Head of caudate nucleus (tissue), 42 donors: ENCODE measurements at regions not wholly inside any gene's neighbourhood (a gene's known extent, or its start where the extent isn't known, plus 50 kb on each side); places are given as distances from the start of the nearest gene placed in this dataset.
"Not testable (repeated sequence)": the region's sequence is repeated elsewhere in the genome, so short reads cannot be mapped to it uniquely, and the experiment has no call there.

ENCODE experiments used
- DNase-seq, 42 donors: peaks; one replicate each; pipeline versions ENCODE4 v3.0.0 to v3.0.0-alpha.2; 2020 to 2021; ENCODE audit warnings: mixed read lengths in 7 of 42
- intact Hi-C: fragments of 100-400 bp; cut with DNase I; formaldehyde crosslinking; loops from one replicate; pipeline ENCODE4 v1.15.0; 2022

DNA sequence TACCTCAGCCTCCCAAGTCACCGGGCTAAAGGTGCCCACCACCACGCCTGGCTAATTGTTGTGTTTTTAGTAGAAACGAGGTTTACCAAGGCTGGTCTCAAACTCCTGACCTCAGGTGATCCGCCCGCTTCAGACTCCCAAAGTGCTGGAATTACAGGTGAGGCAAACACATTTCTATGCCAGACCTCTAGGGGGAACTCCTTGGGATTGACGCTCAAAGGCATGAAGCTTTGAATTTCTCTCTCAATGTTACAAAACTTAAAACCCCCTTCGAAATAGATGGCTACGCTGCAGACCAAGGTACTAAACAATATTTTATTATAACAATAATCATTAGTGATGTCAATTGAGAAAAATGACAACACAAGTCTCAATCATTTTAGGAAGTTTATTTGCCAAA lies 330.0 kb downstream of the SETD4 start:
- DNase-seq: no peak
- intact Hi-C loops: no loop called here

DNA sequence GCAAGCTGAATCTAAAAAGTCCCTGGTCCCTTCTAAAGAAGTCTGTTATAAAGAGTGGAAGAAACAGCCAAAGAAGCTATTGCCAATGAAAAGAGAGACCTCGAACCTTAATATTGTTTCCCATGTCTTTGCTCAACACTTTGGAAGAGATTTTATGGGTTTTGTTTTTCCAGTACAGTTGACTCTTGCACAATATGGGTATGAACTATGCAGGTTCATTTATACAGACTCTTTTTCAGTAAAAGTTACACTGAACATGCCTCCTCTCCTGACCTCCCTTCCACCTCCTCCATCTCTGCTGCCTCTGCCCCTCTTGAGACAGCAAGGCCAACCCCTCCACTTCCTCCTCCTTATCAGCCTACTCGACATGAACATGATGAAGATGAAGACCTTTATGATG lies 332.5 kb downstream of the SETD4 start:
- DNase-seq: no peak
- intact Hi-C loops: no loop called here

DNA sequence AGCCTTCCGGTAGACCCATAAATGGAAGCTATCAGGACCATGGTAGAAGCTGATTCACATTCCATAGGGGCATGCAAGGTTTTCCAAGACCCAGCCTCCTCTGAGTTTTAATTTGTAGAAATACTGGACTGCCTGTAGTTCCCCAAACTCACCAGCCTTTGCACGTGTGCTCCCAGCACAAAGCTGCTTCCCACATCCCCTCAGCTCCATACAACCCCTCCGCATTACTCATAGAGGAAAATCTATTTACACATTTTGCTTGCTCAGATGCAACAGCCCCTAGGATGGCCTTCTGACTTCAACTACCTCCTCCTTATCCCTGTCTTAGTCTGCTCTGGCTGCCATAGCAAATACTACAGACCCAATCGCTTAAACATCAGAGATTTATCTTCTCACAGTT lies 336.2 kb downstream of the SETD4 start:
- intact Hi-C loops: no loop called here
- no peak for DNase-seq

DNA sequence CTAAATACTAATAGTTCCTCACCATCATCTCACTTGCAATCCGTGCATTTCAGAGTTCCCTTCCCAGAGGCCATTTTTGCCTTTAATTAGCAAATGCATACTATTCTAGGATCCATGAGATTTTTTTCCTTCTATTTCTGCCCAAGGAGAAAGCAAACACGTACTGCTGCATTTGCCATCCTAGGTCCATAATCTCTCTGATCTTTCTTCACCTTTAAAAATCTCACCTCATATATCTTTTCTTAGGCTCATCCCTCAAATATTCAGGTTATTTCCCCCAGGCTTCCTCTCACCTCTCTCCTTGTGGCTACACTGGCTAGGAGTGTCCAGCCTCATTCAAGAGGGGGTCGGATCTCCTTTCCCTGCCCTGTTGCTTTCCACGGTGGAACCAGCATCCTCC lies 338.6 kb downstream of the SETD4 start:
- intact Hi-C loops: no loop called here

DNA sequence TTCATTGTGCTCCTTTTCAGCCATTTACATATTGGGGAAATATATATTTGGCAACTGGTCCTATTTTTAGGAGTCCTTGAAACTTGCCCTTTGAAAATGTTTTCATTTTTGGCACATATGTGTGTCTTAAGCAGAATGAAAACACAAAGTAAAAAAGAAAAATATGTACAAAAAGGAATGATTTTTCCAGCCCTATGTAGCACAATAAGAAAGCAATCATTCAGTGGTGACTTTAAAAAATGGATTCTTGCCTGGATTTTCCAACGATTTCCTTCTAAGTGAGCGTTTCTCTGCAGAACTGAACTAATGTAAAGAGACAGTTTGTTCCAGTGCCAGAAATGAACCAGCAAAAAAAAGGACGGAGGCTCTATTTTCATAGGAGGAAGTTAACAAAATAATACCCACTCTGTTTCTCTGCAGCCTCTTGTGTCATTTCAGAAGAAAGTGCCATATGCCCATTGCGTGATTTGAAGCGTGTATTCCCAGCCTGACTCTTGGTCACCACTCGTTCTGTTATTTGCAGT lies 340.1 kb downstream of the SETD4 start:
- peak in 11 of 42 donors; percentile 4 to 45 (median 20) for DNase-seq
- intact Hi-C loops: no loop called here

More for the DNA sequence above, 338.6 kb downstream of the SETD4 start:
- no peak for DNase-seq

DNA sequence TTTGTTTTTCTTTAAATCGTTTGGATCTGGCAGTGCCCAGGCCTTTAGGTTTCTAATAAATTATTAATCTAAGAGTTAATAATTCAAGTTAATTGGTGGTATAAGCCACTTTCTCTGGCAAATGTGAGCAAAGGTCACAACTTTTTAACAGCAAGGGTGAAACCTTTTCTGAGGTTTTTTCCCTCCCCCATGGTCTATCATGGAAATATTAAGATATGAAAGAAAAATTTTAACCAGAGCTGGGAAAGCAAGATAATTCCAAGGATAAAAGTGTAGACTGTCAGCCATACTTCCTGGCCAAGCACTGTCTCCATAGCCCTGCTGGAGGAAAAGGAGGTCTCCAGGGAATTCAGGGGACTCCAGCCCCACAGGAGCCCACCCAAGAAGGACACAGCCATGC lies 341.2 kb downstream of the SETD4 start:
- no peak for DNase-seq

DNA sequence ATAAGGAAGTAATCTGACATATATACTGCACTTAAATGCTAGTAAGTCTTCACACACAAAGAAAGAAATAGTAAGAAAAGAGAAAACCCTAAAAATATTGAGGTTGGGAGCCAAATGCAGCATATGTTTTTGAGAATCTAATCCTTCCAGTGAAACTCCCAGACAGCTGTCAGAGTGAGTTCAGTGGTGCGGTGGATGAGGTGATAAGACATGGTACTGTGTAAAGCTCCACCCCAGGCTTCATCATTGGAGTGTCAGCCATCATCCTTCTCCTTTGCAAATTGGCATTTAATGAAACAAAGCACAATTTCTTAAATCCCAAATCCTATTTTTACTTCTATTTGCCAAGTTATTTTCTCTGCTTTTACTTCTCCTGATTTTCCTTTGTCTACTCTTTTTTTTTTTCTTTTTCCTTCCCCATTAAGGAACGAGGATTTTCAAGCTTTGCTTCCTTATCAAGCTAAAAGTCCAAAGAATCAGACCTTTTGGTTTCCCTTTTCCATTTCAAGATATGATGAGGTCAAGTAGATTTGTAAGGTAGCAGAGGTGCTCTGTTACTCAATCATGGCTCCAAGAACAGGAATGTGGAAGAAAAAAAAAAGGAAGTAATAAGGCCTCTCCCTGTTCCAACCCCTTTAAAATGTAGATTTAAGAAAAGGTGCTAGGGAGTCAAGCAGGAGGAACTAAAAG lies 343.3 kb downstream of the SETD4 start:
- intact Hi-C loops: no loop called here
- DNase-seq: no peak

More for the DNA sequence above, 341.2 kb downstream of the SETD4 start:
- intact Hi-C loops: no loop called here

DNA sequence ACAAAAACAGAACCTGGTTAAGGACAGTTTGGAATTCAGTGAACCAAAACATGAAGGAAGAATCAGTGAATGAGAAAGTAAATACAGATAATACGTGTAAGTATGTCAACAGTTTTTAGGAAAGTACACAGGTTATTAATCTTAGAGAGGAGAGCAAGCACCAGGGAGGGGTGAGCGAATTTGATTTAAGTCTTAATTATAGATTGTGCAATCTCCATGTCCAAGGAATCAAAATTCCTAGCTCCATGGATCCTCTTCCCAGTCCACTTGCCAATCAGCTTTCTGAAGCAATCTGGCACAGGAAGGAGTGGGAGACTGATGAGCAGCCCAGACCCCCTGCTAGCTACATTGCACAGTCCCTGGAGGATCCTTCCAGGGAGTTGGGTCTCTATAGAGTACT lies 346.4 kb downstream of the SETD4 start:
- no peak for DNase-seq
- intact Hi-C loops: no loop called here

DNA sequence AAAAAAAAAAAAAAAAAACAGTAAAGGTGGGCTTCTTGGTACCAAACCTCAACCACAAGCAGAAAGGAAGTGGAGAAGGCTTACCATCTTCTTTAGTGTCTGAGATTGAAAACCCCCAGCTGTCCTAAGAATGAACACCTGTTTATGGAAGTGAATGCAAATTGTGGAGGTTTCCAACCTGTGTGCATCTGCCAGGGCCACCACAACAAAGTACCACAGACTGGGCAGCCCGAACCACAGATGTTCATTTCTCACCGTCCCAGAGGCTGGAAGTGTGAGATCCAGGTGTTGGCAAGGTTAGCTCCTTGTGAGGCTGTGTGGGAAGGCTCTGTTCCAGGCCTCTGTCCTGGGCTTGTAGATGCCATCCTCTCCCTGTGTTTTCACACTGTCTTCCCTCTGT lies 348.7 kb downstream of the SETD4 start:
- no peak for DNase-seq
- intact Hi-C loops: no loop called here

DNA sequence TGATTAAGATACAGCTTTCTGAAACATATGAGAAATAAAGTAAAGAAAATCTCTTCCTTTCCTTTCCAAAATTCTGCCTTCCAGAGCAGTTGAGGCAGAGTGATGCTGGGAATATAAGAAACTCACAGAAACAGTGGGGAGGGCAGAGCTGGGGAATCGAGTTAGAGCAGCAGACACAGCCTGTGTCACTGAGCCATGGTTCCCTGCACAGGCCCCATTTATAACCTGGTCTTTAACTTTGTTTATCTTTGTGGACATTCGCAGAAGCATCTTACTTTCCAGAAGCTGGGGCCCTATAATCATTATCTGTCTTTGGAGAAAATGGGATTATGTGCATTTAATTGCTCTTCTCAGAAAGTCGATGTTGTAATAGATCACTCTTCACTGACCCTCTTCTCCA lies 349.1 kb downstream of the SETD4 start:
- no peak for DNase-seq
- intact Hi-C loops: no loop called here

DNA sequence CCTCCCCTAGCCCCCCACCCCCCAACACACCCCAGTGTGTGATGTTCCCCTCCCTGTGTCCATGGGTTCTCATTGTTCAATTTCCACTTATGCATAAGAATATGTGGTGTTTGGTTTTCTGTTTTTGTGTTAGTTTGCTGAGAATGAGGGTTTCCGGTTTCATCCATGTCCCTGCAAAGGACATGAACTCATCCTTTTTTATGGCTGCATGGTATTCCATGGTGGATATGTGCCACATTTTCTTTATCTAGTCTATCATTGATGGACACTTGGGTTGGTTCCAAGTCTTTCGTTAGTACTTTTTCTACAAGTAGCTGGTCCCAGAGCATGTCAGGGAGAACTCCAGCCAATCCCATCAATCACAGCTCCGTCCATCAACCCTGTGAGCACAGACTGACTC lies 350.3 kb downstream of the SETD4 start:
- intact Hi-C loops, DNase-seq: not testable (repeated sequence)

DNA sequence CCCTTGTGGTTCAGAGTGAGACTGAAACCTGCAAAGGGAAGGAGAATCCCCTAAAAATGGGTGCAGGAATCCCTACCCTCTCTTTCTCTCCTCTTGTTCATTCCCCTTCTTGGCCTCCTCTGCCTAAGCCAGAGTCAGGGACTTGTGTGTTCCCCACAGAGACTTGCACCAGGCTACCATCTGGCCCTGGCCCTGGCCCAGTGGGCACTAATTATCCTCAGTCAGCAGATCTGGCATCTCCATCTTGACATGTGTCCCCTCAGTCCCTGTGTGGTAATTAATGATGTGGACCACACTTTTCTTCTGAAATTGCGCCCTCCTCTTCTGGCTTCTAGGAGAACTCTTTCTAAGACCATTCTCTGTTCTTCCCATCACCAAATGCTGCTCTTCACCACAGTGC lies 354.4 kb downstream of the SETD4 start:
- intact Hi-C loops: no loop called here
- DNase-seq: no peak

DNA sequence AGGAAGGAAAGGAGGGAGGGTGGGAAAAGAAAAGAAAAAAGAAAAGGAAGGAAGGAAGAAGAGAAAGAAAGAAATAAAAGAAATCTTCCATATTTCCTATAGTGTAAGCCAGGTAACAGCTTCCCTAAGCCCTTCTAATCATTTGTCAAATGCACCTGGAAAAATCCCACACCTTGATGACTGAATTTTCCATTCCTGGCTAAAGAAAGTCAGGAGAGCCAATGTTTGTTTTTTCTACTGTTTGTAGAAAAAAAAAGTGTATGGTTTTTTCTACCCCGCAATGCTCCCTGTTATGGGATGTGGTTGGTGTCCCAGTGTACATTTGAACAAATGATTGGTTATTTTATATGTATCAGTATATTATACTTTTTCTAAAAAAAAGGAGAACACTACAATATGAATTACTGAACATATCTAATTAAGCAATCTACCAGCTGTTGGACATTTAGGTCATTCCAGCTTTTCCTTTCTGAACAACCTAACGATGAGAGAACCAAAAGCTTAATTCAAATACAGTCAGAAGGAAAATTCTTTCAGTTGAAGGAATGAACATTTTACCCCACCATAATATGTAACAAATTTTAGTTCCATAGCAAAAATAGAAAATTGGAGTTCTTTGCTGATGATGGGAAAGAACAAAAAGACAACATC lies 355.0 kb downstream of the SETD4 start:
- intact Hi-C loops: no loop called here
- DNase-seq: no peak

DNA sequence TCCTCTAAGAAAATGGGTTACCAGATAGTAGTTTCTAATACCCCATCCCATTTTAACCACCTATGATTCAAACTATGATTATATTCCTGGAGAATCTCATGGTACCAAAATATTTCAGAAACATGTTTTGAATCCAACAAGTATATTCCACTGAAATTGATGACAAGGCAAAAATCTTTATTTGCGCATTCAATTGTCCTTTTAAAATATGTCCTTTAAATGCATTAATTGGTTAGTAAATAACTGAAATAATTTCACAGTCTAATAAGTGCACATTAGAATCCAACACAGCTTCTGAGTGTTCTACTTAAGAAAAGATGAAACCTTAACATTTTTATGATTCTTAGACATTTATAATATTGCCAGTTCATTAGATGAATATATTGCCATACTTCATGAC lies 356.6 kb downstream of the SETD4 start:
- intact Hi-C loops: no loop called here
- DNase-seq: no peak

DNA sequence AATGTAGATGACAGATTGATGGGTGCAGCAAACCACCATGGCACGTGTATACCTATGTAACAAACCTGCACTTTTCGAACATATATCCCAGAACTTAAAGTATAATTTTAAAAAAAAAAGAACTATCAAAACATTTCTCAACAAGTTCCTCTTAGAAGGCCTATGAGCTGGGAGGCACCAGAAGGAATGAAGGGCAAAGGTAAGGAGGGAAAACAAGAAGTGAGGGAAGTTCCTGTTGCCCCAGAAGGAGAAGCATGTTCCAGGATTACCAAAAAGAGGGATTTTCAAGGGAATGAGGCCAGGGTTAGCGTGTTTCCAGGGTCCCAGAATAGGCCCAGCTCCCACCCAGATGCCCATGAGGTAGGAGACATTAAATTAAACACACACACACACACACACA lies 361.0 kb downstream of the SETD4 start:
- no peak for DNase-seq
- intact Hi-C loops: no loop called here

DNA sequence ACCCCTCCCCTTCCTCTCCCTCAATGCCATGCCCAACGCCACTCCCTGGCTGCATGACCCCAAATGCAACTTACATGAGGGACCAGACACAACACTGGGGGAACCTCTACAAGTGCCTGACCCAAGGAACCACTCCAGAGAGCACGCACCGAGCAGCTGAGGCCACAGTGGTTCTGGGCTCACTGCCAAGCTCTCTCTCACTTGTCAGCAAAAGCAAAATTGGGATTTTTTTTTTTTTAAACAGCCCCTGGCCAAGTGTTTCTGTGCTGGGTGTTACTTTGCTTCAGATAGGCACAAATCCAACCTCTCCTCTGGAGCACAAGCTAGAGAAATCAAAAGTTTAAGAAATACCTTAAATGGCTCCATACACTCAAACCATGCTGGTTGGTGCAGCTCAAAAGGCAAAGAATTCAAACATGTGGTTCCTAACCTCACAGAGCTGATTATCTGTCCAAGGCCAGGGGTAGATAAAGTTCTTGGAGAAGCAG lies 363.0 kb downstream of the SETD4 start:
- DNase-seq: peak; percentile 17 to 83 (median 58)

DNA sequence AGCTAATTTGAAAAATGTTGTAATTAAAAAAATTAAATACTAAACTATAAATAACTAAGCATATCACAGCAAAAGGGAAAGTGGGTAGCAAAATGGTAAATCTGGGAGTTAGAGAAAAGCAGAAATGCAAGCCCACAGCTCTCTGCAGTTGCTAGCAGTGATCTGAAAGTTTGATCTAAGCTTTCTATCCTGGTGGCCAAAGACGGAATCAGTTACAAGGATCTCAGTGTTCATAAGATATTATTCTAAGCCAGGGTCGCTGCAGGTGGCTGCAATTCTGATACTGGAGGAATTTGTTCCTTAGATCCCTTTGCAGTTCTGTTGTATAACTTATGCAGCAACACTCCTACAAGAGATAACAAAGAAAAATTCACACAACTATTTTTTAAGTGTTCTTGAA lies 363.7 kb downstream of the SETD4 start:
- intact Hi-C loops: no loop called here

More for the DNA sequence above, 363.0 kb downstream of the SETD4 start:
- intact Hi-C loops: no loop called here

DNA sequence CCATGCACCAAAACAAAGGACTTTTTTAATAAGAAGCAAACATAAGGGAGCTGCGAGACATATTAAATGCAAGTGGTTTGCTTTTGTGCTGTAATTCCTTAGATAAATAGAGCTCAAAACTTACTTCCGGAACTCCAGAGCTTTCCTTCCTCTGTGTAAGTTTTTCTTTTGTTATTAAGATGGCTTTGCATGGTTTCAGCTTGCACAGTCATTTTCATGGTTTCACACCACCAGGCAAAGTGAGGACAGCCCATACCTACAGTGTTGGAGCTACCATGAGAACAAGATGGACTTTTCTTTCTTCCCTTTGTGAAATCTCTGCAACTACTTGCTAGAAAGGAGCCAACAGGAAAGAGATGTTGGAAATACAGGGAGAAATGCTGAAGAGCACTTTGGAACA lies 368.0 kb downstream of the SETD4 start:
- DNase-seq: no peak
- intact Hi-C loops: no loop called here

More for the DNA sequence above, 363.7 kb downstream of the SETD4 start:
- no peak for DNase-seq

DNA sequence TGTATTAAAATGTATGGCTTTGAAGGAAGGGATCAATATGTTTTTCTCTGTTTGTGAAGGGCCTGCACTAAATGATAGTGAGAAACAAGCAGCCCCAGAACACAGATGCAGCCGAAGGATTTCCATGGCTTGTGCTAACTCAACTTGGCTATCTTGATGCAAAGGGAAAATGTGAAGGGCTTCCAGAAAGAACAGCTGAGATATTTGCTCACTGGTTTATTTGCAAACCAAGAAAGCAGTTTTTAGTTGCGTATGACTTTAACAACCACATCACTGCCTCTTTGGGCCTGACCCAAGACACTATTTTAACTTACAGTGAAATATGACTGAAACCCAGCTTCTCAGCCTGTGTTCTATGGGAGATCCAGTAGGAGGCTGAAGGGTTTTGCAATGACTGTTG lies 369.9 kb downstream of the SETD4 start:
- DNase-seq: no peak
- intact Hi-C loops: no loop called here

DNA sequence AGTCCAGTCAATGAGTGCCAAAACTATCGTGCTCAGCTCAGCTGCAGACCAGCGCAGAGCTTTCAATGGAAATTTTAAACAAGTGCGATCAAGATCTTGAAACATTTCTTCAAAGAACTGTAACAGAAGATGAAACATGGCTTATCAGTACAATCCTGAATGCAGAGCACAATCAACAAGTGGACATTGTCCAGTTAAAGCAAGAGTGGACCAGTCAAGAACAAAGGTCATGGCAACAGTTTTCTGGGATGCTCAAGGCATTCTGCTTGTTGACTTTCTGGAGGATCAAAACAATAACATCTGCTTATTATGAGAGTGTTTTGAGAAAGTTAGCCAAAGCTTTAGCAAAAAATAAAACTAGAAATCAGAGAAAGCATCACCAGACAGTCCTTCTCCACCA lies 374.2 kb downstream of the SETD4 start:
- DNase-seq: no peak
- intact Hi-C loops: no loop called here
